EL (cell line): ENCODE measurements at regions not wholly inside any gene's neighbourhood (a gene's known extent, or its start where the extent isn't known, plus 50 kb on each side); places are given as distances from the start of the nearest gene placed in this dataset.

Source experiments
- DNase-seq: peaks from one replicate; pipeline ENCODE4 v3.0.0-alpha.2; 2016

DNA sequence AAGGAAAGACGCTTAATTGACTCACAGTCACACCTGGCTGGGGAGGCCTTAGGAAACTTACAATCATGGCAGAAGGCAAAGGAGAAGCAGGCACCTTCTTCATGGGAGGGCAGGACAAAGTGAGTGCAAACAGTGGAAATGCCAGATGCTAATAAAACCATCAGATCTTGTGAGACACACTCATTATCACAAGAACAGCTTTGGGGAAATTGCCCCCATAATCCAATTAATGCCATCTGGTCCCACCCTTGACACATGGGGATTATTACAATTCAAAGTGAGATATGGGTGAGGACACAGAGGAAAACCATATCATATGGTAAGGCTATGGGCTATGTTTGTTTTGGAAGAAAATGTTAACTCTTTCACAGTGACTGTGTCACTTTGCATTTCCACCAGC is 1272.5 kb upstream of the CELF2 start:
- DNase-seq, result no peak

DNA sequence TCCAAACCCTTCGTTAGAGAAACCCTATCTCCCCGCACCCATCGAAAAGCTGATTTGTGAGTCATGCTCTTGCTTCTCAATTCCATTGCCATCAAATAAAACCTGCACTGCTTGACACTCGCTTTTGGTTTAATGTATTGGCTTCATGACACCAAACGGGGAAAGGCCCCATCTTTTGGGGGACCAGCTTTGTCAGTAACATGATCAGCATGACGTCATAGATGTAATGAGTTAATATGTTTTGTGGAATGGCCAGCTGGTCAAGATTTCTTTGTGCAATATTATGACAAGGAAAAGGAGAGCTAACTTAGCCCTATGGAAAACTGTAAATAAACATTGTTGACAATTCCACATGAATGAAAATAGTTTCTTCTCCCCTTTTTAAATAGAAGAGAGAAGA is 1260.5 kb upstream of the CELF2 start:
- DNase-seq, result no peak

DNA sequence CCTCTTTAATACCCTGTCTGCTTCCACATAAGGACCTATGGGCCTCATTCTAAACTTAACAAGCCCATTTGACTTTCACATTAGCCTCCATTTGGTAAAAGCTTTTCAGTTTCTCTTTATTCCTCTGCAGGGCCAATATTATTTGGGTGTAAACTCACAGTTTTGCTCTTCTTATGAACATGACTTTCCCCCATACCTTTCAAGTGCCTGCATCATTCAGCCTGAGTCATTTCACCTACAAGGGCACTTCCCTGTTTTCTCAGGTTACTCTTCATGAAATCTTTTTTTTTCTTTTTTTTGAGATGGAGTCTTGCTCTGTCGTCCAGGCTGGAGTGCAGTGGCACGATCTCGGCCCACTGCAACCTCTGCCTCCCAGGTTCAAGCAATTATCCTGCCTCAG is 1258.1 kb upstream of the CELF2 start:
- DNase-seq, result no peak

DNA sequence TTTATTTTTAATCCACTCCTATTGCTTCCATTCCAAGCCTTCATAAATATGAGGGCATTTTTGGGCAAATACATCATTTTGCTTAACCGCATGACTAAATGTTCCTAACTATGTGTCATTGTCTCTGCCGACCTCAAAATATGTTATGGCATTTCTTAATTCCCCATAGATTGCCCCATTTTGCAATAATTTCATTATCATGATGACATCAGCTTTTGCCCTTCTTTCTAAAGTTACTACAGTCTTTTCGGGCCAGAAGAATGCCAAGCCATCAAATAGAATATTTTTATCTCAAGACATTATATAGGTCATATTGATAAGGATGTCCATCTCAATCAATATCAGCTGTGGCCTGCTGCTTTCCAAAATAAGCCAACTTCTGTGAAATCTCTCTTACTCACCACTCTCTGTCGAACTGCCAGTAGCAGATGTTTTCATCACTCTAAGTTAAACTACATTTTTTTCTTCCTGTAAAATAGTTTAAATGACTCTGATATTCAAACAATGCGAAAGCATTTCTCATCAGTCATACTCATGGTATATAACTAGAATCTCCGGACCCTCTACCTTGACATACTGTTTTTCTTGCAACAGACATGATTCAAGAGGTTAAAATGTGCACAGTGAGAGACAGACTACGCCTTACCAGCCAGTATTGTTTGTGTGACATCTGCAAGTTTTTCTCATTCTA is 1254.6 kb upstream of the CELF2 start:
- peak; percentile 64 for DNase-seq

DNA sequence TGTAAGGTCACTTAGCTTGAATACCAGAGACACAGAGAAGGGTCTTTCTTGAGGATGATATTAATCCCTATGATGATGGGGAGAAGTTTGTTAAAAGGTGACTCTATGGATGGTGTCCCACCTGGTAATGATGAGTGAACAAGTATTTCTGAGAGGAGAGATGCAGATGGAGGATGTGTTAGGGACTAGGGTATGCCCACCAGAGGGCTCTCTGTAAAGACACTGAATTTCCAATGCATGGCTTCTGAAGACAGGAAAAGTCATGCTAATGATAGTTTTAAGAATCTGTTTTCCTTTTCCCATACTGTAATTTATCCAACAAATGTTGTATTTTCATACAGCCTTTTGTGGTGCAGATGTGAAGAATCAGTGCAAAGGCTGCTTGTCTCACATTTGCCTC is 1250.9 kb upstream of the CELF2 start:
- DNase-seq, result no peak

GRCh38 chr10:9781666-9782065 is 1236.0 kb upstream of the CELF2 start:
- DNase-seq, result no peak

GRCh38 chr10:9786101-9786500 is 1231.6 kb upstream of the CELF2 start:
- peak; percentile 13 for DNase-seq

DNA sequence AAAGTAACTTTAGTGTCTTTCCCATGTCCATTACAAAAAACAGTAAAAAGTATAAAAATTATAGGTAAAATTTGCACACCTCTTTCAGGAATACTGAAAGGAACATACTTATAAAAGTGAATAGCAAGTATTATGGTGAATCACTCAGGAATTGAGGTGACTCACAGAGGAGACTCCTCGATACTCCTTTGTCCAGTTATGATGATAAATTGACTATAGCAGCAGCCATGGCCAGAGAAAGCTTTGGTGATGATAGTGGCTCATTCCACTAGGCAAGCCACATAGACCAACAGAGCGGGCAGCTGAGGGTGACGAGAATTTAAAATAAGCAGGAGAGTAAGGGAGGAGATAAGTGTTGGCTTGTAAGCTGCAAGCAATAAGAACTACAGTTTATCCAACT is 1231.1 kb upstream of the CELF2 start:
- peak; percentile 25 for DNase-seq

- no peak for DNase-seq
Observed at GRCh38 chr10:9789996-9790395, 1227.7 kb upstream of the CELF2 start.

- peak; percentile 15 for DNase-seq
Observed at GRCh38 chr10:9792181-9792580, 1225.5 kb upstream of the CELF2 start.

DNA sequence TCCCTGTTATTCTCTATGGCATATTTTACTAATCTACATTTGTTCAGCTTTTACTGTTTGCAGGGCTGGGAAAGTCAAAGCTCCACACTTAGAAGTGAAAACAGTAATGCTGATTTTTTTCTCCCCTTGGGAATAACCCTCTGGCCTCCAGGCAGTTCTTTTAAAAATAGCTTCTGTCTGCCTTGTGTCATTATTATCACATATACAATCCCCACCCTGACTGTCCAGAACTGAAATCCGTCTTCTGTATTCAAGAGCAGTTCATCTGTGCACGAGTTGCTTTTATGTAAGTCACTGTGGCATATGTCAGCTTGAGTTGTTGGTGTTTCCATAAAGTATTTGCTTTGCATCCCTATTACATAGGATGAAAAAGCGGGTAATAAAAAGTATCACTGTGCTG is 1221.1 kb upstream of the CELF2 start:
- no peak for DNase-seq

- no peak for DNase-seq
Observed at GRCh38 chr10:9800011-9800410, 1217.7 kb upstream of the CELF2 start.

GRCh38 chr10:9800571-9800970 is 1217.1 kb upstream of the CELF2 start:
- no peak for DNase-seq

DNA sequence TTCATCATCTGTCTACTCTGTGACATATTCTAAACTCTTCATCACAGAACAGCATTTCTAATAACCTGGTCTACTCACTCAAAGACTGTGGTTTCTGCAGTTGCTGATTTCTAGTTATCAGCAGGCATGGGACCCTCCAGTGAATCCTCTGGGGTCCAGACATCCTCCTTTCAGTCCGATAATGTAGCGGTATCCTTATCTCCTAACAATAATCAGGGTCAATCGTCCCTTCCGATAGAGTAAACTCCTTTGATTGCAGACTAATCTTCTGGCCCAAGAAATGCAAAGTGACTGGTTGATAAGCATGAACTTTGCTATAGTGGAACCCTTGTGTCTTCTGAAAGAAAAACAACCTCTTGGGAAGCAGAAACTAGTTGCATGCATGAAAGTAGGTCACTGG is 1209.8 kb upstream of the CELF2 start:
- DNase-seq, result no peak

- no peak for DNase-seq
Observed at GRCh38 chr10:9811601-9812000, 1206.1 kb upstream of the CELF2 start.

GRCh38 chr10:9814285-9814864 is 1203.3 kb upstream of the CELF2 start:
- DNase-seq, result peak; percentile 24

- no peak for DNase-seq
Observed at GRCh38 chr10:9819756-9820494, 1197.7 kb upstream of the CELF2 start.

DNA sequence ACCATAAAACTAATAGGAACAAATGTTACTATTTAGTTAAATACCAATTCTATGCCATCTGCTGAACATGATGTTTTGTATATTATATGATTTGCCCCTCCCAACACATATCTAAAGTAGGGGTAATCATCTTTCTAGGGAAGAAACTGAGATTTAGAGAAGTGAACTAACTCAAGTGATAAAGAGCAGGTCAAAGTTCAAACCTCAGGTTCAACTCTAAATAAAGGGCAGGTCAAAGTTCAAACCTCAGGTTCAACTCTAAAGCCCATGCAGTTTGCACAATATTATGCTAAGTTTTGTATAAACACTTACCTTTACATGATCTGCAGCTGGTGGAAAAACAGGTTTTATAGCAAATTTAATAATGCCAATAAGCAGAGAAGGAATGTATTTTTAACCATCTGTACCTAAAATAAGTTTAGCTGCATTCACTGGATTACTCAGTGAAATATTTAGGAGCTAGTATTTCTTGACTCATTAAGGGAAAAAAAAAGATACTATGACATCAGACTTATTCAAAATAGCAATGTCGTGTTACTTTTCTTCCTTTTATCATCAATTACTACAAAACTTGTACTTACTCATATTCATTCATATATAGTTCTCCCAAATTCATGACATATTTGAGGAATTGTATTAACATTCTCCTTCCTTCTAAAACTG is 1194.3 kb upstream of the CELF2 start:
- no peak for DNase-seq

DNA sequence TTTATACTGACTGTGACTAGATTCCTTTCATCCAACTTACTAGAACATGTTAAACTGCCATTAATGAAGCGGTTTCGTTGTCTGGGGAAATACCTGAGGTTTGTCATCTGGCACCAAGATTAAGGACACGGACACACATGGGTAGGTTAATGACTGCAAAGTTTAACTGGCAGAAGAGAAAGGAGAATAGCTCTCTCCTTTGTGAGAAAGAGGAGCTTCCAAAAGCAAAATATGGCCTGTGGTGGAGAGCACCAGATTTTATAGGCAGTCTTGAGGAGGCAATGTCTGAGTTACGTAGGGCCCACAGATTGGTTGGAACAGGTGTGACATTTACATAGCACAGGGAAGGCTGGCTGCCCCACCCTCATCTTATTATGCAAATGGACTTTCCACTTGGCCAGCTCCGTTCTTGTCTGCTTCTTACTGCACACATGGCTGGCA is 1193.0 kb upstream of the CELF2 start:
- DNase-seq, result no peak

DNA sequence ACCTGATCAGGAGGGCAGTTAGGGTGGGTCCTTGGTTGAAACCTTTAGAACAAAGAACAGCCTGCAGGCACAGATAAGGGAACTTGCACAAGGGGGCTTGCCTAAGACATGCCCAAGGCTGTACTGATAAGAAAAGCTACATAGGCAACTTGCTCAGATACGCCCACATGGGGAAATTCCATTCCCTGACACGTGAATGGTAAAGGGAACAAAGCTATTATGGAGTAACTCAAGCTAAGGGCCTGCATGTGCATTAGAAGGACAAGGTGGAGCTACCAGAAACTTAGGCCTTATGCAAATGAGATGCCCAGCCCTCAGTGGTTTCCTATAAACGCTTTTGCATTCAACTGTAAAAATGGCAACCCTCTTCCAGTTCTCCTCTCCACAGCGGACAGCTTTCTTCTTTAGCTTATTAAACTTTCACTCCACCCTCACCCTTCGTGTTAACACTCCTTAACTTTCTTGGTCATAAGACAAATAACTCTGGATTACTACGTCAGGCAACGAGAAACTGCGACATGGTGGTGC is 1192.1 kb upstream of the CELF2 start:
- DNase-seq, result no peak

DNA sequence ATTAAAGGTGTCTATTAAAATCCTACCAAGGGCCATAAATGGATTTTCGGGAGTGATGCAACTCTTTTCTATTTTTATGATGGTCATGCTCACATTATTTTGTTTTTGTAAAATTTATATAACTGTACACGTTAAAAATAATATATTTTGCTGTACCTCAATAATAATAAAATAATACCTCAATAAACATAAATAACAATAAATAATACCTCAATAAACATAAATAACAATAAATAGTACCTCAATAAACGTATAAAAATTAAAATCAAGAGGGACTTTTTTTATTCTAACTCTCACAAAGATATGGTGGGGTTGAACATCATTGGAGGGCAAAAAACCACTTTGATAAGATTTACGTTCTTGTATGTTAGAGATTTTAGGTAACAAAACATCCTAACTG is 1189.6 kb upstream of the CELF2 start:
- no peak for DNase-seq

DNA sequence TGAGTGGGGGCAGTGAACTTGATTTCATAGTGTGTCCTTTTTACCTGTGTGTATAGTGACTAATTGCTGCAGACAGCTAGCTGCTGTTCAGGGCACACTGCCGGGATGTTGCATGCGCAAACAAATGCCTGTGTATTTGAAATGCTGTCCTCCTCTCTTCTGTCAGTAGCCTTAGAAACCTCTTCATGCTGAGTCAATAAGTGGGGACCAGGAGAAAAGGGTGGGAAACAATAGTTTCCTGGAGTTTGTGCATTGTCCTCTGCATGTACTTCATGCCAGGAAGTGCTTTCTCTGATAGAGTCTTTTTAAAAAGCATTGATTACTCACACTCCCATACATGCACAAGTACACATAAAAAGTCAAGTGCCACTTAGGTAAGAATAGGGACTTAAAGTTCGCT is 1183.7 kb upstream of the CELF2 start:
- no peak for DNase-seq

GRCh38 chr10:9834434-9834833 is 1183.2 kb upstream of the CELF2 start:
- DNase-seq, result no peak

GRCh38 chr10:9845075-9845474 is 1172.6 kb upstream of the CELF2 start:
- DNase-seq, result no peak
